ENCODE measurements at regions not wholly inside any gene's neighbourhood (a gene's known extent, or its start where the extent isn't known, plus 50 kb on each side); places are given as distances from the start of the nearest gene placed in this dataset.

DNA sequence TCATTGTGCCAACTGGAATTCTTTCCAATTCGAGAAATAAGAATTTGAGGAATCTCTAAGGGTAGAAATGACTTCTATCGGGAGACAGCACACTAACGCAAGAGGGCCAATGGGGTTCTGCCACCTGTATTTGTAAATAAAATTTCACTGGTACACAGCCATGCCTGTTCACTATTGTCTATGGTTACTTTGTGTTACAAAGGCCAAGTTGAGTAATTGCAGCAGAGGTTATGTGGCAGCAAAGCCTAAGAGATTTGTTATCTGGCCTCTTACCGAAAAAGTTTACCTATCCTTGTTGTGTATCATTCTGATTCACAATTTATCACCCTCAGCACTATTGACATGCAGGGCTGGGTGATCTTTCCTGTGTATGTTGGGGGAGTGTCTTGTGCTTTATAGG, 278.0 kb downstream of the KLF5 start:
- TF ChIP-seq POLR2A (IDR thresholded peaks at IDR 0.05; ENCODE audit: low read length) (no peak), GATA1 (IDR thresholded peaks at IDR 0.05; ENCODE audit: low read depth, low read length) (no peak)
